ENCODE measurements at regions not wholly inside any gene's neighbourhood (a gene's known extent, or its start where the extent isn't known, plus 50 kb on each side); places are given as distances from the start of the nearest gene placed in this dataset.

GRCh38 chr3:151599103-151599672 is 134.5 kb upstream of the AADACL2 start:
- no peaks in the 10 kb centered on the region for H3K9me3 ChIP-seq (ENCODE audit: control insufficient read depth, insufficient read depth, low read depth, low read length)
- no peak for ATAC-seq
- no peaks in the 10 kb centered on the region for H3K36me3 ChIP-seq (ENCODE audit: control insufficient read depth, insufficient read depth, low read length)
- no peaks in the 10 kb centered on the region for H3K27me3 ChIP-seq (ENCODE audit: control insufficient read depth, insufficient read depth, low read length)
- TF ChIP-seq TCF7L2 (IDR thresholded peaks at IDR 0.05; ENCODE audit: low read depth, low read length) (no peak), CTCF (IDR thresholded peaks at IDR 0.05) (no peak), SIN3A (IDR thresholded peaks at IDR 0.05; ENCODE audit: borderline replicate concordance, insufficient read depth, low read depth, low read length) (no peak)
- TF ChIP-seq, protein P1, sequence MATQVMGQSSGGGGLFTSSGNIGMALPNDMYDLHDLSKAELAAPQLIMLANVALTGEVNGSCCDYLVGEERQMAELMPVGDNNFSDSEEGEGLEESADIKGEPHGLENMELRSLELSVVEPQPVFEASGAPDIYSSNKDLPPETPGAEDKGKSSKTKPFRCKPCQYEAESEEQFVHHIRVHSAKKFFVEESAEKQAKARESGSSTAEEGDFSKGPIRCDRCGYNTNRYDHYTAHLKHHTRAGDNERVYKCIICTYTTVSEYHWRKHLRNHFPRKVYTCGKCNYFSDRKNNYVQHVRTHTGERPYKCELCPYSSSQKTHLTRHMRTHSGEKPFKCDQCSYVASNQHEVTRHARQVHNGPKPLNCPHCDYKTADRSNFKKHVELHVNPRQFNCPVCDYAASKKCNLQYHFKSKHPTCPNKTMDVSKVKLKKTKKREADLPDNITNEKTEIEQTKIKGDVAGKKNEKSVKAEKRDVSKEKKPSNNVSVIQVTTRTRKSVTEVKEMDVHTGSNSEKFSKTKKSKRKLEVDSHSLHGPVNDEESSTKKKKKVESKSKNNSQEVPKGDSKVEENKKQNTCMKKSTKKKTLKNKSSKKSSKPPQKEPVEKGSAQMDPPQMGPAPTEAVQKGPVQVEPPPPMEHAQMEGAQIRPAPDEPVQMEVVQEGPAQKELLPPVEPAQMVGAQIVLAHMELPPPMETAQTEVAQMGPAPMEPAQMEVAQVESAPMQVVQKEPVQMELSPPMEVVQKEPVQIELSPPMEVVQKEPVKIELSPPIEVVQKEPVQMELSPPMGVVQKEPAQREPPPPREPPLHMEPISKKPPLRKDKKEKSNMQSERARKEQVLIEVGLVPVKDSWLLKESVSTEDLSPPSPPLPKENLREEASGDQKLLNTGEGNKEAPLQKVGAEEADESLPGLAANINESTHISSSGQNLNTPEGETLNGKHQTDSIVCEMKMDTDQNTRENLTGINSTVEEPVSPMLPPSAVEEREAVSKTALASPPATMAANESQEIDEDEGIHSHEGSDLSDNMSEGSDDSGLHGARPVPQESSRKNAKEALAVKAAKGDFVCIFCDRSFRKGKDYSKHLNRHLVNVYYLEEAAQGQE (IDR thresholded peaks at IDR 0.05; ENCODE audit: insufficient read depth in 1 of 2, low read depth in 2 of 2, low read length in 1 of 2): no peak
- POLR2A ChIA-PET: no interaction called here
- H3K27ac ChIP-seq (ENCODE audit: low read length): no peak overlapping the region
- H3K4me1 ChIP-seq (ENCODE audit: control insufficient read depth, insufficient read depth, low read length): no peaks in the 10 kb centered on the region
- CTCF ChIA-PET: no interaction called here
- in situ Hi-C loops (cut with HindIII; ENCODE audit: low pct_unique_long_range_greater_than_20kb, low sequenced_read_pairs) (no loop called here), intact Hi-C loops (cut with micrococcal nuclease; ENCODE audit: unreplicated experiment) (no loop called here)
- DNase-seq (ENCODE audit: low read depth, low spot score): no peak
- H3K4me3 ChIP-seq (ENCODE audit: low read depth in 2 of 2, low read length in 2 of 2): no peak overlapping the region
- no TSS peak for BruUV-seq (replicated peaks)

- no TSS peak for BruUV-seq (replicated peaks)
- no peak for DNase-seq (ENCODE audit: low read depth, low spot score)
- in situ Hi-C loops (cut with HindIII; ENCODE audit: low pct_unique_long_range_greater_than_20kb, low sequenced_read_pairs) (no loop called here), intact Hi-C loops (cut with micrococcal nuclease; ENCODE audit: unreplicated experiment) (no loop called here)
- no peaks in the 10 kb centered on the region for H3K27me3 ChIP-seq (ENCODE audit: control insufficient read depth, insufficient read depth, low read length)
- no peaks in the 10 kb centered on the region for H3K9me3 ChIP-seq (ENCODE audit: control insufficient read depth, insufficient read depth, low read depth, low read length)
- no peak overlapping the region for H3K27ac ChIP-seq (ENCODE audit: low read length)
- POLR2A ChIA-PET: no interaction called here
- H3K36me3 ChIP-seq (ENCODE audit: control insufficient read depth, insufficient read depth, low read length): no peaks in the 10 kb centered on the region
- TF ChIP-seq POLR2AphosphoS5 (IDR thresholded peaks at IDR 0.05; ENCODE audit: low read depth, low read length): no peak
- TF ChIP-seq, protein P1 (IDR thresholded peaks at IDR 0.05; ENCODE audit: insufficient read depth in 1 of 2, low read depth in 2 of 2, low read length in 1 of 2): no peak
- no peak for TF ChIP-seq TCF7L2 (IDR thresholded peaks at IDR 0.05; ENCODE audit: low read depth, low read length)
- TF ChIP-seq CTCF (IDR thresholded peaks at IDR 0.05): no peak
- no peak for TF ChIP-seq SIN3A (IDR thresholded peaks at IDR 0.05; ENCODE audit: borderline replicate concordance, insufficient read depth, low read depth, low read length)
- CTCF ChIA-PET: no interaction called here
- ATAC-seq: no peak
- H3K4me1 ChIP-seq (ENCODE audit: control insufficient read depth, insufficient read depth, low read length): no peaks in the 10 kb centered on the region
- no peak overlapping the region for H3K4me3 ChIP-seq (ENCODE audit: low read depth in 2 of 2, low read length in 2 of 2)
These were observed 136.1 kb upstream of the IGSF10 start for GRCh38 chr3:151596940-151597339.
